Brain microvascular endothelial cell (primary cell): ENCODE measurements at regions not wholly inside any gene's neighbourhood (a gene's known extent, or its start where the extent isn't known, plus 50 kb on each side); places are given as distances from the start of the nearest gene placed in this dataset.

Source experiments
- DNase-seq: peaks from one replicate; pipeline ENCODE4 v3.0.0-alpha.2; 2020
- H3K27ac ChIP-seq: fragments of 250-450 bp; sonication (Bioruptor Pico); 2 replicates; pipeline ENCODE4 v1.5.1; 2020; ENCODE audit warnings: mild to moderate bottlenecking, moderate library complexity
- H3K27me3 ChIP-seq: fragments of 250-450 bp; sonication (Bioruptor Pico); replicated peaks from 2 replicates; pipeline ENCODE4 v1.5.1; 2020; ENCODE audit warnings: mild to moderate bottlenecking
- H3K36me3 ChIP-seq: fragments of 250-450 bp; sonication (Bioruptor Pico); replicated peaks from 2 replicates; pipeline ENCODE4 v1.5.1; 2020; ENCODE audit warnings: mild to moderate bottlenecking
- H3K4me3 ChIP-seq: 2 replicates; pipeline ENCODE4 v1.5.1; 2011; ENCODE audit warnings: low read depth, mild to moderate bottlenecking, control low read depth, low read length, moderate library complexity
- CTCF ChIP-seq: IDR thresholded peaks from 2 replicates; pipeline ENCODE4 v1.5.1; 2011; ENCODE audit warnings: low read depth, mild to moderate bottlenecking, moderate library complexity, low read length, control low read depth, inconsistent platforms; ENCODE audit errors: missing control alignments
- in situ Hi-C: cut with HindIII; loops from 2 replicates; pipeline ENCODE4 v1.10.0; 2017; ENCODE audit warnings: low sequenced_read_pairs, low pct_ligation_motif_present

GRCh38 chr1:116833718-116834117 lies 76.0 kb upstream of the PTGFRN start:
- in situ Hi-C loops: no loop called here

GRCh38 chr1:116834595-116834994 lies 75.1 kb upstream of the PTGFRN start:
- Histone ChIP-seq H3K27me3 (no peaks in the 10 kb centered on the region), H3K36me3 (no peaks in the 10 kb centered on the region), H3K27ac (no peak overlapping the region), H3K4me3 (no peak overlapping the region)
- in situ Hi-C loops: no loop called here
- no peak for DNase-seq
- no peak for TF ChIP-seq CTCF

More at GRCh38 chr1:116833718-116834117, 76.0 kb upstream of the PTGFRN start:
- DNase-seq: no peak
- Histone ChIP-seq H3K27ac (no peak overlapping the region), H3K4me3 (no peak overlapping the region), H3K27me3 (no peaks in the 10 kb centered on the region), H3K36me3 (no peaks in the 10 kb centered on the region)
- TF ChIP-seq CTCF: no peak

- no peaks in the 10 kb centered on the region for H3K27me3 ChIP-seq
These were observed 74.6 kb upstream of the PTGFRN start for GRCh38 chr1:116835161-116835560.

DNA sequence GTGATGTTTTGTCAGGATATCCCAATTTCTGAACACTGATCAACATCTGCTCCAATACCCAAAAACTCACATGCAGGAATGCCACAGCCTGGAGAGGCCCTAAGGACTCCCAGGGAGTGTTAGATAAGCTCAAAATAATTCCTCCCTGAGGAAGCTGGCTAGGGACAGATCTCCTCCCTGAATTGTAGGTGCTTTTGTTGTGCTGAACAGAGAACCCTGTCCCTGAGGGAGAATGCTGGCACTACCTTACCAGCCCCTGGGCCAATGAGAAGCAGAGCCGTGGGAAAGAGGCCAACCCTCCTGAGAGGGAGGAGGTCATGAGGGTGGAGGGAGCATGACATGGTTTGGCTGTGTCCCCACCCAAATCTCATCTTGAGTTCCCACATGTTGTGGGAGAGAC lies 73.6 kb upstream of the PTGFRN start:
- in situ Hi-C loops: no loop called here
- Histone ChIP-seq H3K36me3 (no peaks in the 10 kb centered on the region), H3K27me3 (no peaks in the 10 kb centered on the region), H3K27ac (no peak overlapping the region), H3K4me3 (no peak overlapping the region)
- no peak for DNase-seq
- no peak for TF ChIP-seq CTCF

More at GRCh38 chr1:116835161-116835560, 74.6 kb upstream of the PTGFRN start:
- TF ChIP-seq CTCF: no peak
- no peak for DNase-seq
- Histone ChIP-seq H3K27ac (no peak overlapping the region), H3K4me3 (no peak overlapping the region), H3K36me3 (no peaks in the 10 kb centered on the region)
- in situ Hi-C loops: no loop called here

- H3K36me3 ChIP-seq: no peaks in the 10 kb centered on the region
- H3K27me3 ChIP-seq: no peaks in the 10 kb centered on the region
- H3K4me3 ChIP-seq: no peak overlapping the region
- no peak for DNase-seq
- no peak overlapping the region for H3K27ac ChIP-seq
- in situ Hi-C loops: no loop called here
- no peak for TF ChIP-seq CTCF
These were observed 68.0 kb upstream of the PTGFRN start for GRCh38 chr1:116841569-116842344.

DNA sequence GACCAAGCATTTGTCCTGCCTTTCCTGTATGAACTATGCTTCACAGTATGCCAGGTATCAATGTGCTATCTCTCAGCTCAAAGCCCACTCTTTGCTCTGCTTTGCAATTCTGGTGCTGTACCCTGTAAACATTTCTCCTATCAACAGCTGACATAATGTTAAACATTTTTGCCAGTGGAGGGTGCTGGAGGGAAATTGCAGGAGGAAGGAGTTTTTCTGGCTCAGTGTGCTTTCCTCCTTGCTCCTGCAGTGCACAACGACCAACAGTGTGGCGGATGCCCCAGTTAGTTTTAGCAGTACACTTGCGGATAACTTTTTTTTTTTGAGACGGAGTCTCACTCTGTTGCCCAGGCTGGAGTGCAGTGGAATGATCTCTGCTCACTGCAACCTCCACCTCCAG lies 67.1 kb upstream of the PTGFRN start:
- TF ChIP-seq CTCF: peak; percentile 43
- H3K27me3 ChIP-seq: no peaks in the 10 kb centered on the region
- no peak overlapping the region for H3K4me3 ChIP-seq
- H3K27ac ChIP-seq: no peak overlapping the region
- no peaks in the 10 kb centered on the region for H3K36me3 ChIP-seq
- no peak for DNase-seq
- in situ Hi-C loops: no loop called here
